Esophagus squamous epithelium (tissue), 5 donors: ENCODE measurements at regions not wholly inside any gene's neighbourhood (a gene's known extent, or its start where the extent isn't known, plus 50 kb on each side); places are given as distances from the start of the nearest gene placed in this dataset.
A peak's percentile ranks its signal among the peaks of the same experiment; 100 is the strongest.

Source experiments
- DNase-seq: peaks from one replicate; lab custom pipeline; 2025; lab: John Stamatoyannopoulos, UW
- H3K27ac ChIP-seq, 4 donors: fragments of 200-600 bp; sonication (generic); one replicate each; pipeline ENCODE4 v1.5.1; 2016 to 2019; ENCODE audit warnings: mild to moderate bottlenecking in 1 of 4
- H3K27me3 ChIP-seq, 4 donors: fragments of 200-600 bp; sonication (generic); 1 replicate in 3 of 4; 2 replicates in 1 of 4; pipeline versions ENCODE4 v1.5.1 to v1.6.0; 2017 to 2021; ENCODE audit warnings: antibody characterized with exemption in 1 of 4
- H3K36me3 ChIP-seq, 3 donors: fragments of 200-600 bp; sonication (generic); one replicate each; pipeline ENCODE4 v1.5.1; 2016 to 2019
- H3K4me1 ChIP-seq, 3 donors: fragments of 200-600 bp; sonication (generic); one replicate each; pipeline ENCODE4 v1.5.1; 2017 to 2019
- H3K4me3 ChIP-seq, 4 donors: fragments of 200-600 bp; sonication (generic); 1 replicate in 3 of 4; 2 replicates in 1 of 4; pipeline ENCODE4 v1.5.1; 2016 to 2019; ENCODE audit warnings: mild to moderate bottlenecking in 2 of 4, moderate library complexity in 1 of 4
- H3K9me3 ChIP-seq, 3 donors: fragments of 200-600 bp; sonication (generic); one replicate each; pipeline ENCODE4 v1.5.1; 2016 to 2019
- POLR2A ChIP-seq, 4 donors: fragments of 450-650 bp; IDR thresholded peaks; one replicate each; pipeline ENCODE4 v1.6.1; 2017; ENCODE audit warnings: antibody characterized with exemption in 4 of 4, mild to moderate bottlenecking in 4 of 4, moderate library complexity in 3 of 4
- WGBS, 2 donors: methylation state at CpG; one replicate each; pipeline ENCODE4 v1.1.5; 2018; 5-methylcytosine and 5-hydroxymethylcytosine counted together
- intact Hi-C: fragments of 100-400 bp; cut with DNase I; formaldehyde crosslinking; loops from one replicate; pipeline ENCODE4 v1.15.0; 2022
- TF ChIP-seq, protein P1 (sequence below), 6 experiments: fragments of 450-650 bp in 4 of 6; fragments of 200-600 bp in 2 of 6; sonication (generic) in 2 of 6; IDR thresholded peaks; one replicate each; pipeline ENCODE4 v1.5.1; 2016 to 2019; ENCODE audit warnings: antibody characterized with exemption in 6 of 6, mild to moderate bottlenecking in 4 of 6, moderate library complexity in 4 of 6
- donor health status: DM: yes; HTN: yes; CAD: no.

GRCh38 chr18:77870199-77870598 is 620.6 kb downstream of the GALR1 start:
- TF ChIP-seq POLR2A (IDR thresholded peaks at IDR 0.05), result no peak
- TF ChIP-seq, protein P1, sequence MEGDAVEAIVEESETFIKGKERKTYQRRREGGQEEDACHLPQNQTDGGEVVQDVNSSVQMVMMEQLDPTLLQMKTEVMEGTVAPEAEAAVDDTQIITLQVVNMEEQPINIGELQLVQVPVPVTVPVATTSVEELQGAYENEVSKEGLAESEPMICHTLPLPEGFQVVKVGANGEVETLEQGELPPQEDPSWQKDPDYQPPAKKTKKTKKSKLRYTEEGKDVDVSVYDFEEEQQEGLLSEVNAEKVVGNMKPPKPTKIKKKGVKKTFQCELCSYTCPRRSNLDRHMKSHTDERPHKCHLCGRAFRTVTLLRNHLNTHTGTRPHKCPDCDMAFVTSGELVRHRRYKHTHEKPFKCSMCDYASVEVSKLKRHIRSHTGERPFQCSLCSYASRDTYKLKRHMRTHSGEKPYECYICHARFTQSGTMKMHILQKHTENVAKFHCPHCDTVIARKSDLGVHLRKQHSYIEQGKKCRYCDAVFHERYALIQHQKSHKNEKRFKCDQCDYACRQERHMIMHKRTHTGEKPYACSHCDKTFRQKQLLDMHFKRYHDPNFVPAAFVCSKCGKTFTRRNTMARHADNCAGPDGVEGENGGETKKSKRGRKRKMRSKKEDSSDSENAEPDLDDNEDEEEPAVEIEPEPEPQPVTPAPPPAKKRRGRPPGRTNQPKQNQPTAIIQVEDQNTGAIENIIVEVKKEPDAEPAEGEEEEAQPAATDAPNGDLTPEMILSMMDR (IDR thresholded peaks at IDR 0.05), result no peak
- DNase-seq, result no peak
- no peaks in the 10 kb centered on the region for H3K9me3 ChIP-seq
- H3K27ac ChIP-seq, result no peak overlapping the region
- intact Hi-C loops, result no loop called here
- H3K4me3 ChIP-seq, result no peak overlapping the region
- 64 to 67% methylated on average over 7 to 10 of the region's 10 CpGs for WGBS, 2 donors
- peaks cover 0 to 5% (median 0%) of the 10 kb centered on the region in 4 donors for H3K27me3 ChIP-seq
- H3K4me1 ChIP-seq, result no peaks in the 10 kb centered on the region
- H3K36me3 ChIP-seq, result no peaks in the 10 kb centered on the region

GRCh38 chr18:77870894-77871293 is 621.2 kb downstream of the GALR1 start:
- DNase-seq, result no peak
- Histone ChIP-seq H3K9me3 (no peaks in the 10 kb centered on the region), H3K27ac (peak overlapping the region in 1 of 4 donors; percentile 14), H3K36me3 (no peaks in the 10 kb centered on the region), H3K27me3 (peaks cover 0 to 5% (median 0%) of the 10 kb centered on the region in 4 donors), H3K4me1 (no peaks in the 10 kb centered on the region), H3K4me3 (no peak overlapping the region)
- no peak for TF ChIP-seq POLR2A (IDR thresholded peaks at IDR 0.05)
- TF ChIP-seq, protein P1 (IDR thresholded peaks at IDR 0.05), result no peak
- intact Hi-C loops, result no loop called here
- WGBS, 2 donors, result 80 to 87% methylated on average over 10 of the region's 10 CpGs

- intact Hi-C loops, result no loop called here
These were observed 622.5 kb downstream of the GALR1 start for GRCh38 chr18:77872166-77872565.

DNA sequence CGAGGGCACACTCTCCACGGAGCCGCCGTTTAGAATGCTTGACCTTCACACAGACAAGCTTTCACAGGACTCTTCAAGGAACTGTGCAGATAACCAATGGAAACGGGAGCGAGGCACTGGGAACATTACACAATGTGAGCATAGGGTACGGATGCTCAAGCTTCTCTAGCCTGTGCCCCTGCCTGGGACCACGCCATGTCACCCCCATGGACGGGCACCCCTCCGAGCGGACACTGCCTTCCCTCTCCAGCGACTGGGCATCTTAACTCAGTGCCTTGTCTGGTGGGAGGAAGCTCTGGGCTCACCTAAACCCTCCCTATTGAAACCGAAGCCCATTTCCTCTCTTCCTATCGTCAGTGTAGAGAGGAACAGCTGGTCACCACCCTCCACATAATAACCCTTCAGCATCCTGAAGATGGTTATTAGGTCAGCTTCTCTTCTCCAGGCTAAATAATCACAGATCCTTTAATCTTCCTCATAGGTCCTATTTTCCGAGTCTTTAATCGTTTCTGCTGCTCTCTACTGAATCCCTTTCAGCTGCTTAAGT is 626.7 kb downstream of the GALR1 start:
- H3K4me1 ChIP-seq, result no peaks in the 10 kb centered on the region
- 72 to 85% methylated on average over 13 to 14 of the region's 16 CpGs for WGBS, 2 donors
- H3K36me3 ChIP-seq, result no peaks in the 10 kb centered on the region
- no peak for DNase-seq
- intact Hi-C loops, result no loop called here
- H3K27ac ChIP-seq, result no peak overlapping the region
- TF ChIP-seq POLR2A (IDR thresholded peaks at IDR 0.05), result no peak
- TF ChIP-seq, protein P1 (IDR thresholded peaks at IDR 0.05), result no peak
- H3K9me3 ChIP-seq, result no peaks in the 10 kb centered on the region
- no peaks in the 10 kb centered on the region for H3K27me3 ChIP-seq
- no peak overlapping the region for H3K4me3 ChIP-seq

More at GRCh38 chr18:77872166-77872565, 622.5 kb downstream of the GALR1 start:
- TF ChIP-seq POLR2A (IDR thresholded peaks at IDR 0.05), result no peak
- TF ChIP-seq, protein P1 (IDR thresholded peaks at IDR 0.05), result no peak
- no peak for DNase-seq
- H3K9me3 ChIP-seq, result no peaks in the 10 kb centered on the region
- no peaks in the 10 kb centered on the region for H3K36me3 ChIP-seq
- H3K4me3 ChIP-seq, result no peak overlapping the region
- WGBS, 2 donors, result 95 to 98% methylated on average over 8 of the region's 8 CpGs
- H3K27me3 ChIP-seq, result no peaks in the 10 kb centered on the region
- H3K27ac ChIP-seq, result no peak overlapping the region
- no peaks in the 10 kb centered on the region for H3K4me1 ChIP-seq

- H3K9me3 ChIP-seq, result no peaks in the 10 kb centered on the region
- no peaks in the 10 kb centered on the region for H3K36me3 ChIP-seq
- DNase-seq, result no peak
- no peak overlapping the region for H3K27ac ChIP-seq
- H3K27me3 ChIP-seq, result peaks cover 0 to 14% (median 0%) of the 10 kb centered on the region in 4 donors
- TF ChIP-seq, protein P1 (IDR thresholded peaks at IDR 0.05), result no peak
- no peak for TF ChIP-seq POLR2A (IDR thresholded peaks at IDR 0.05)
- no peaks in the 10 kb centered on the region for H3K4me1 ChIP-seq
- intact Hi-C loops, result no loop called here
- H3K4me3 ChIP-seq, result no peak overlapping the region
- WGBS, 2 donors, result 81 to 84% methylated on average over 14 to 15 of the region's 16 CpGs
These were observed 630.2 kb downstream of the GALR1 start for GRCh38 chr18:77879829-77880228.
